GM21381 (cell line): ENCODE measurements at regions not wholly inside any gene's neighbourhood (a gene's known extent, or its start where the extent isn't known, plus 50 kb on each side); places are given as distances from the start of the nearest gene placed in this dataset.
"Not testable (repeated sequence)": the region's sequence is repeated elsewhere in the genome, so short reads cannot be mapped to it uniquely, and the experiment has no call there.

Experiments
- ATAC-seq: cut with Tn5 transposase; IDR thresholded peaks from one replicate; pipeline ENCODE4 v1.9.1; 2021; ENCODE audit warnings: mild to moderate bottlenecking, moderate library complexity; ENCODE audit not compliant: unreplicated experiment

- ATAC-seq = no peak
Observed at GRCh38 chr2:180840641-180841040, 139.8 kb upstream of the UBE2E3 start.

- no peak for ATAC-seq
Observed at GRCh38 chr2:180829836-180830235, 150.6 kb upstream of the UBE2E3 start.

DNA sequence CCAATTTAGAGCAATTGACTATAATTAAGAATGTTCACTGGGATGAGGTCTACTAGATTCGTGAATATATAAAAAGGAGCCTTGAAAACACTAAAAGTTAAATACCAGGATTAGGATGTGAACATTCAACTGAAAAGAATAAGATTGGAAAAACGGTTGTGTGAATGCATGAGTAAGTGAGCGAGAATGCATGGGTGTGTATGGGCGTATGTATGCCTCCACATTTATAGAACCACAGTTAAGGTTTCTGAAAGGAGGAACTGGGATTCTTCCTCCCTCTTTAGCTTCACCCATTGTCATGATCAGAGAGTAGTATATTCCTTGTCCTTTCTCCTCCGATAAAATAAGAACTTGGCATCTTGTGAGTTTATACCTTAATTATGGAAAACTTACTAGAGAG is 151.1 kb upstream of the UBE2E3 start:
- no peak for ATAC-seq

- ATAC-seq = no peak
Observed at GRCh38 chr2:180828756-180829155, 151.6 kb upstream of the UBE2E3 start.

- ATAC-seq = no peak
Observed at GRCh38 chr2:180823546-180824141, 156.8 kb upstream of the UBE2E3 start.

DNA sequence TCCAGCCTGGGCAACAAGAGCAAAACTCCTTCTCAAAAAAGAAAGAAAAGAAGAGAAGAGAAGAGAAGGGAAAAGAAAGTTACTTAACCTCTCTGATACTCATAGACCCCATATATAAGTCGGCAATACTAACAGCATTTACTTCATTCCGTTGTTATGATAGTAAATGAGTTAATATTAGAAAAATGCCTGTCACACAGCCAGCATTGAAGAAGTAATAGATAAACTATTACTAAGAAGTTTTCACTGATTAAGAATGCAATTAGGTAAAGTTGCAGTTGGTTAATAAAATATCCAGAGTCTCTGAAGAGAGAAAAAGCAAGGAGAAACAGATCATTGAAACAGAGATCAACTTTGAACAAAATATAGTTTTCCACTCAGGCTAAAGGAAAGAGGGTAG is 161.3 kb upstream of the UBE2E3 start:
- no peak for ATAC-seq

GRCh38 chr2:180818700-180819099 is 161.7 kb upstream of the UBE2E3 start:
- not testable (repeated sequence) for ATAC-seq

DNA sequence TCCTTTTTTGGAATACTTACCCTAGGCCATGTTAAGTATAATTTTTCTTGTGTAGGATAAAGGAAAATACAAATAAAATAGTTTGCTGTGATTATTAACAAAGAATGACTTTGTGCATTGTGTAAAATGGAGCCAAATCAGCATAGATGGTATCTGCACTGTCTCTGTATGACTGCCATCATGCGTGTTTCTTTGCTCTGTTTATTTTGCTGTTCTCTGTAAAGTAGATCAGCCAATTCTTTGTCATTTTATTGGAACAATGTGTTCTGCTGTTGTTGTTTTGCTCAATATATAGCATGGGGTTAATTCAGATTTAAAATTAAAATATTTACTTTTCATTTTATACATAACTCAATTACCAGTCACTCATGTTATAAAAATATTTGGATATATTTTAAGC is 181.3 kb upstream of the UBE2E3 start:
- ATAC-seq = no peak

GRCh38 chr2:180790891-180791290 is 189.5 kb upstream of the UBE2E3 start:
- ATAC-seq = no peak

- no peak for ATAC-seq
Observed at GRCh38 chr2:180787330-180787729, 193.1 kb upstream of the UBE2E3 start.

GRCh38 chr2:180781276-180781675 is 199.1 kb upstream of the UBE2E3 start:
- no peak for ATAC-seq

GRCh38 chr2:180778291-180778690 is 202.1 kb upstream of the UBE2E3 start:
- no peak for ATAC-seq

- no peak for ATAC-seq
Observed at GRCh38 chr2:180776921-180777320, 203.5 kb upstream of the UBE2E3 start.

DNA sequence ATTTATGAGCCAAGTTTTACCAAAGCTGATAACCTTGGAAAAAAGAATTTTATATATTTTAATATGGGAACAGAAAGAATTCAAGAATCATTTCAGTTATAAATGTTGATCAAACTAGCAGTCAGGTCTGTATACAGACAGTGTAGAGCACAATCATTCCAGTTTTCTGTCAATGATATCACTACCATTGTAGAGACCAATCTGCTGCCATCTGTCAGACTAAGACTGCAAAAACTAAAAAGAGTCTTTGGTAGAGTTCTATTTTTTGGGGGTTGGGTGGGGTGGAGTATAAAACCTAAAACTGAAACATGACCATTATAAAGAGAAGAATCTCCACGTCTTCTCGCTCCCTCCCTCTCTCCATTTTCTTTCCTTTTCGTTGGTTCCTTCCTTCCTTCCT is 204.7 kb upstream of the UBE2E3 start:
- no peak for ATAC-seq

GRCh38 chr2:180765316-180765715 is 215.1 kb upstream of the UBE2E3 start:
- not testable (repeated sequence) for ATAC-seq

DNA sequence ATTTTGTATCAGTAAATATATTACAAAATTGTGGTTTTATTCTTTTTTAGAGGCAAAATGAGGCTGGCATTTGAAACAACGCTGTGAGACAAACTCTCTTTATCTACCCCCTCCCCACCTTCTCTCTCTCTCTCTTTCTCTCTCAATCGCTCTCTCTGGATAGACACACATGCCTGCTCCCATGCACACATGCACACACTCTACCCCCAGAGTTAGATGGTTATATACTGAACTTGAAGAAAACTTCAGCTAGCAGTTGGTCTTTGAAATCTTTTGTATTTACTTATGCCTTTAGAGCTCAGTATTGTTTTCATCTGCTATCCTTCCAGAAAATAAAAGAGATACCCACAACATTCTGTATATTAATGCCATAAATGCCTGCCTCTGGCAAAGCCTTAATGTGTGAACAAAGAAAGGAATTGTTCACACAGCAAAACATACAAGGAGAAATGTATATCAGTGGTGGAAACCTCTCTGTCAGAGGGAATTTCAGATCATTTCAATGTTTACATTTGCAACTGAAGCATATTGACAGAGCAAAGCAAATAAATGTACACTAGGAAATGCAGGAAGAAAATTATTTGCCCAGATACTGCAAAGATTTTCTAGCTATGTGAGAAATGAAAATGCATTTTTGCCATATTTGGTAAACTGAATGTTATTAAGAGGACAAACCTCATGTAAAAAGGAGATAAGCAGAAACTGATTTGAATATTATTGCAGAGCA is 217.0 kb upstream of the UBE2E3 start:
- ATAC-seq = no peak

DNA sequence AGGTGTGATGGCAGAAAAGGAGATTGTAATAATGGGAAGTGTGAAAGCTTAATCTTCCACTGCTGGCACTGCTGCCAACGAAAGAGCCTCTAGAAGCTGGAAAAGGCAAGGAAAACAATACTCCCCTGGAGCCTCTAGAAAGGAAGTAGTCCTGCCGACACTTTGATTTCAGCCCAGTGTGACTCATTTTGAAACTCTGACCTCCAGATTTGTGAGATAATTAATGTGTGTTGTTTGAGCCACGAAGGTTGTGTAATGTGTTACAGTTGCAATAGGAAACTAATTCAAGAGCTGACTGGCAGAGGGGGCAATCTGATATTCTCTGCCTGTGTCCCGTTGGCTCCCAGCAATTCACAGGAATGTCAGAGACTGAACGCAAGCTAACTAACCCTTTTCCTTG is 219.2 kb upstream of the UBE2E3 start:
- no peak for ATAC-seq

- ATAC-seq = no peak
Observed at GRCh38 chr2:180759631-180760030, 220.8 kb upstream of the UBE2E3 start.

DNA sequence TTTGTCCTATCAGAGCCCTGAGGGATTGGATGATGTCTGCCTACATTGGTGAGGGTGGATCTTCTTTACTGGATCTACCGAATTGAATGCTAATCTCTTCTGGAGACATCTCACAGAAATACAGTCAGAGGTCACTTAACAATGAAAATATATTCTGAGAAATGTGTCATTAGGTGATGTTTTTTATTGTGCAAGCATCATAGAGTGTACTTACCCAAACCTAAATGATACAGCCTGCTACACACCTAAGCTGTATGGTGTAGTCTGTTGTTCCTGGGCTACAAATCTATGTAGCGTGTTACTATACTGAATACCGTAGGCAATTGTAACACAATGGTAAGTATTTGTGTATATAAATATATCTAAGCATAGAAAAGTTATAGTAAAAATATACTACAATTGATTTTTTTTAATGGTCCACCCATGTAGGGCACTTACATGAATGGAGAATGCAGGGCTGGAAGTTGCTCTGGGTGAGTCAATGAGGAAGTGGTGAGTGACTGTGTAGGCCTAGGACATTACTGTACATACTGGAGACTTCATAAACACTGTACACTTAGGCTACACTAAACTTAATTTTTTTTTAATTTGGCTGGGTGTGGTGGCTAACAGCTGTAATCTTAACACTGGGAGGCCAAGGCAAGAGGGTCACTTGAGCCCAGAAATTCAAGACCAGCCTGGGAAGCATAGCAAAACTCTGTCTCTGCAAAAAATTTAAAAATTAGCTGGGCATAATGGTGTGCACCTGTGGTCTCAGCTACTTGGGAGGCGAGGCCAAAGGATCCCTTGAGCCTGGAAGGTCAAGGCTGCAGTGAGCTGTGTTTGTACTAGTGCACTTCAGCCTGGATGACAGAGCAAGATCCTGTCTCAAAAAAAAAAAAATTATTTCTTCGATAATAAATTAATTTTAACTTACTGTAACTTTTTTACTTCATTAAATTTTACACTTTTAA is 226.3 kb upstream of the UBE2E3 start:
- ATAC-seq = no peak

GRCh38 chr2:180751306-180751920 is 229.0 kb upstream of the UBE2E3 start:
- no peak for ATAC-seq

GRCh38 chr2:180747728-180748127 is 232.7 kb upstream of the UBE2E3 start:
- no peak for ATAC-seq
